ENCODE measurements at regions not wholly inside any gene's neighbourhood (a gene's known extent, or its start where the extent isn't known, plus 50 kb on each side); places are given as distances from the start of the nearest gene placed in this dataset.

DNA sequence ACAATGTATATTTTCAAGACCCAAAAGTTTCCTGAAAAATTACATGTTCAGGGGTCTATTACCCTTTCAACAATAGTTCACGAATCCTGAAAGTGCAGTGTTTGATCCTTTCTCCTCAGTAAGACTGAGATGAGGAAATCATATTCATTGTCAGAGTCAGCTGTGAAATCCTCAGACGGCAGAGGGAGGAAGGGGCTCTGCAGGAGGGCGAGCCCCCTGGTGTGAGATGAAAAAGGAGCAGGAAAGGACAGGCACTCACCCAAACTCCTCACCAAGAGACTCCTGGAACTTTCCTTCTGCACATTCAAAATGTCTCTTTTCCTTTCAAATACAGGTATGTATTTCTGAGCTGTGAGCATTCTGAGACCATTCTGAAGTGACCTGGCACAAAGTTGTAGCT is 150.3 kb upstream of the HABP2 start:
- TF ChIP-seq POLR2A (IDR thresholded peaks at IDR 0.05) (no peak), CTCF (IDR thresholded peaks at IDR 0.05) (no peak)

Data from right lobe of liver (tissue), 4 donors.